Thyroid gland (tissue), 4 donors: ENCODE measurements at regions not wholly inside any gene's neighbourhood (a gene's known extent, or its start where the extent isn't known, plus 50 kb on each side); places are given as distances from the start of the nearest gene placed in this dataset.
"Not testable (repeated sequence)": the region's sequence is repeated elsewhere in the genome, so short reads cannot be mapped to it uniquely, and the experiment has no call there.

ENCODE experiments used
- CTCF ChIP-seq, 6 experiments: fragments of 200-600 bp in 3 of 6; fragments of 450-650 bp in 3 of 6; sonication (generic) in 3 of 6; IDR thresholded peaks; one replicate each; pipeline ENCODE4 v1.5.1; 2016 to 2019; ENCODE audit warnings: antibody characterized with exemption in 6 of 6, mild to moderate bottlenecking in 2 of 6, inconsistent platforms in 1 of 6, moderate library complexity in 1 of 6
- POLR2A ChIP-seq, 2 donors: fragments of 450-650 bp; IDR thresholded peaks; one replicate each; pipeline ENCODE4 v1.6.1; 2017; ENCODE audit warnings: antibody characterized with exemption in 2 of 2, mild to moderate bottlenecking in 2 of 2, moderate library complexity in 1 of 2

- not testable (repeated sequence) for TF ChIP-seq CTCF, POLR2A (IDR thresholded peaks at IDR 0.05)
These were observed 89.8 kb downstream of the NSUN5 start for GRCh38 chr7:73218802-73219201.
